GM21390 (cell line): ENCODE measurements at regions not wholly inside any gene's neighbourhood (a gene's known extent, or its start where the extent isn't known, plus 50 kb on each side); places are given as distances from the start of the nearest gene placed in this dataset.

Experiments used
- ATAC-seq: cut with Tn5 transposase; IDR thresholded peaks from one replicate; pipeline ENCODE4 v1.9.1; 2021; ENCODE audit not compliant: unreplicated experiment

DNA sequence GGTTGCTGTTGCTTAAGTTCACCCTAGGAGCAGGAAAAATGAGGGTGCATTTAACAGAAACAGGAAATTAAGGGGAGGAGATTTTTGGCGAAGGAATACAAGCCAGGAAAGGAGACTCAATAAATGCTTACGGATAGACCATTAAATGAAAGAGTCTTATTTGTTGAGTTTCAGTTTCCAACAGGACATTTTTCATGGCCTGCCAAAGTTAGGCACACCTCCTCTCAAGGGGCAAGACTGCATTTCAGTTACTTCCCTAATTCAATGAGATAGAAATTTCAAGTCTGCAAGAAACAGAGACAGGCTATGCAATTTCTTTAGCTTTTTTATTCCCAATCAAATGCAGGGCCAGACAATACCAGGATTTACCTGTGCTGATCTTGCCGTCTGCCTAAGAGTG lies 394.7 kb upstream of the KLHL29 start:
- ATAC-seq: no peak

DNA sequence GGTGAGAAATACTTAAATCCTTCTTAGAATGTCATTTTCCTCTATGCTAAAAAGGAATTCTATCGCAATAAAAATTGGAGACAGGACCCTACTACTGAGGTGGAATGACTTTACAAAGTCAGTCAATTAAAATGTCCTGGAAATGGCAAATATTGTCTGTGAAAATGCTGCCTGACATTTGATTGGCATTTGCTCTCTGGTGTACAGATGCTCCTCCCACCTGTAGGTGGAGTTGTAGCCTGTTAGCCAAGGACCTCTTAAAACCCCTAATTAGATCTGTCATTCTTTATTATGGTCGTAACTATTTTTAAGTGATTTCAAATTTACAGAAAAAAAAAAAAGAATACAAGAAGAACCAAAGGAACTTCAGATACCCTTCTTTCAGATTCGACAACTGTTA lies 393.1 kb upstream of the KLHL29 start:
- no peak for ATAC-seq

DNA sequence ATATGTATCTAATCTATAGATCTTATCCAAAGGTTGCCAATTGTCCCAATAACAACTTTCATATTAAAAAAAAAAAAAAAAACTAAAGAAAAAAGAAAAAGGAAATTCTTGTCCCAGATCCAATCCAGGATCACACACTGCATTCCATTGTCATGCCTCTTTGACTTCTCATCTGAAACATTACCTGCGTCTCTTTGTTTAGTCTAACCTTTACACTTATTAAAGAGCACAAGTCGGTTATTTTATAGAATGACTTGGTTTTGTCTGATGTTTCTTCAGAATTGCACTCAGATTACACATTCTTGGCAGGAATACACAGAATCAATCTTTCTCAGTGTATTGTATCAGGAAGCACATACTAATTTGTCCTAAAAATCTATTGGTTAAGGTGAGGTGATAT lies 392.5 kb upstream of the KLHL29 start:
- ATAC-seq: no peak

DNA sequence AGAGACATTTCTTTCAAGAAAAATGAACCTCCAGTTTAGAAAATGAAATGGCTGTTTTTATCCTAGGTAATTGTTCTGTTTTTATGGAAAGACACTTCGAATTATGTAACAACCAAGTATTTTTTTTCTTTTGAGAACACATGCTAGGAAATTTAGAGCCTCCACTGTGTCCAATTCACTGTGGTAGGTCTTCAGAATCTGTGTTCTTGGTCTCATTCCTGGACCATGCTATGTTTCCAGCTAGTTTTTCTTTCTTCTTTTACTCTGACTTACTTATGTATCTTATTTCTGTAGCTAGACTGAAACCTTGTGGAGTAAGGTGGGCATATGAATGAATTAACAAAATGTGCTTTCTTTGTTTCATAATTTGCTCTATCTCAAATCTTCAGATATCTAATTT lies 391.7 kb upstream of the KLHL29 start:
- no peak for ATAC-seq

DNA sequence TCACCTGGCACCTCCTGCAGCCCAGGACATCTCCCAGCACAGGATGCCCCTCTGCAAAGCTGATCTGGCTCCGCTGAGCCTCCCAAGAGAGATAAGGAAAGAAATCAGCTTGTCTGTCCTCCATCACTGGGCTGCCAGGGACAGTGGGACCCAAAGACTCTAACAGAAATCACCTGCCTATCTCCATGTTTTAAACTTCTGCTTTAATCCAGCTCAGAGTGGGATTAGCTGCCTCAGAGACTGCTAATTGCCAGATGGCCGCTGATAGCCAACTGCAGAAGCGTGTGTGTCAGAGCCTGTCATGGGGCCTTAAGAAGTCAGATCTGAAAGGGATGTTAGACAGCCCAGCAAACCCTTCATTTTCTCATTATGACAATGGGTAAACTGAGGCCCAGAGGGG lies 389.4 kb upstream of the KLHL29 start:
- no peak for ATAC-seq

DNA sequence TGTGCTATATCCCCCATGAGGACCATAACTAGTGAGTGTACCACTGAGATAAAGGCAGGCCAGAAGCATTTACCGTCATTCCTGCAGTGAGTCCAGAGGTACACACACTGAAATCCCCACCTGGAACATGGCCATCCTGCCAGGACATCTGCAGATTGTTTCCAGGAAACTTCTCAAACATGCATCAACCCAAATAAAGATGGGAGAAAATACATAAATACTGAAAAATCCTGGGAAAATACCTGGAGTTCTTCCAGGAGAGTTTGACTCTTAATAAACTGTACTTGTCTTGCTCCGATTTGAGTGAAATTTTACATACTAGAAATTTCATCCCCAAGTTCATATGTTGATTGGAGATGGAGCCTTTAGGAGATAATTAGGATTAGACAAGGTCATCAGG lies 388.1 kb upstream of the KLHL29 start:
- no peak for ATAC-seq

DNA sequence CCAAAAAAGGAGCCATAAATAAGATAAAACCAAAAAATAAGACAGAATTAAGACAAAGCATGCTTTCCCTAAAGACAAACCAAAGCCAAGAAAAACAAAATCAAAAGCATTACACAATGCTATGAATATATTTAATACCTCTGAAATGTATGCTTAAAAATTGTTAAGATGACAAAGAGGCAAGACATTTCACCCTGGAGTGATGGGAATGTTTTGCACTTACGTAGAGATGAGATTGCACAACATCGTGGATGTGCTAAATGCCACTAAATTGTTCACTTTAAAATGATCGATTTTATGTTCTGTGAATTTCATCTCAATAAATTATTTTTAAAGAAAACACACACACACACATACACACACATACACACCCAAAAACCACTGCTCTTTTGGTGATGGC lies 386.6 kb upstream of the KLHL29 start:
- no peak for ATAC-seq

DNA sequence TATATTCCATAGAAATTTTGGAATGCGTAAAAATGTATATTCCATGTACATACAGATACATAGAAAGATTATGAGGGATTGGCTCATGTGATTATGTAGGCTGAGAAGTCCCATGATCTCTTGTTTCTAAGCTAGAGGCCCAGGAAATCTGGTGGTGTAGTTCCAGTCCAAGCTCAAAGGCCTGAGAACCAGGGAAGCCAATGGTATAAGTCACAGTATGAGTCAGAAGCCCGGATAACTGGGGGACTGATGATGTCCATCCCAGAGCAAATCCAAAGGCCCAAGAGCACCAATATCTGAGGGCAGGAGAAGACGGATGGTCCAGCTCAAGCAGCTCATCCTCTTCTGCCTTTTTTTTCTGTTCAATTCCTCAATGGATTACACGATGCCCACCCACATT lies 385.0 kb upstream of the KLHL29 start:
- no peak for ATAC-seq

DNA sequence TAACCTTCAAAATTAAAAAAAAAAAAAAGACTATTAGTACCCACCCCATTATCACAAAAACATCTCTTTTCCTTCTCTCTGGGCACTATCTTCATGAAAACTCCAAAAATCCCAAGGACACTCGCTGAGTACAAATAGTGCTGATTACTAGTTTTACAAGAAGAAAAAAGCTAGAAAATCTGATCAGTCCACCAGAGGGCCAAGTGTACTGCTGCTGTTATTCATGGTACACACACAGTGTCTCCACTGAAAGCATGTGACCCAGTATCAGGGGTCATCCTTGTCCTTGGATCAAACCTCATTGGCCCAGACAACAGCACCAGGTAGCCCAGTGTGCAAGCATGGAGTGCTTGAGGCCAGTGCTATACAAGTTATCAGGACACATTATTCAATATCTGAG lies 382.7 kb upstream of the KLHL29 start:
- no peak for ATAC-seq

DNA sequence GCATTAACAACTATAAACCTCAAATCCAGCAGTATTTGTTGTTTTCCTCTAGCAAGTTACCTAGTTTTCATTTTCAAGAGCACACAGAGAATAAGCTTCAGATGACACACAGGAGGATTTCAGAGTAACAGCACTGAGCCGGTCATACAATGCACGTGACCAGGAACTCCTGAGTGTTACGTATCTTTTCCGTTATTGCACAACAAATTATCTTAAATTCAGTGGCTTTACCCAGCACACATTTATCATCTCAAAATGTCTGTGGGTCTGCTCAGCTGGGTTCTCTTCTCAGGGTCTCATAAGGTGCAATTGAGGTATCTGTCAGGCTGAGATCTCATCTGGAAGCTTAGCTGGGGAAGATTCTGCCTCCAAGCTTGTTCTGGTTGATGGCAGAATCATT lies 379.5 kb upstream of the KLHL29 start:
- no peak for ATAC-seq

DNA sequence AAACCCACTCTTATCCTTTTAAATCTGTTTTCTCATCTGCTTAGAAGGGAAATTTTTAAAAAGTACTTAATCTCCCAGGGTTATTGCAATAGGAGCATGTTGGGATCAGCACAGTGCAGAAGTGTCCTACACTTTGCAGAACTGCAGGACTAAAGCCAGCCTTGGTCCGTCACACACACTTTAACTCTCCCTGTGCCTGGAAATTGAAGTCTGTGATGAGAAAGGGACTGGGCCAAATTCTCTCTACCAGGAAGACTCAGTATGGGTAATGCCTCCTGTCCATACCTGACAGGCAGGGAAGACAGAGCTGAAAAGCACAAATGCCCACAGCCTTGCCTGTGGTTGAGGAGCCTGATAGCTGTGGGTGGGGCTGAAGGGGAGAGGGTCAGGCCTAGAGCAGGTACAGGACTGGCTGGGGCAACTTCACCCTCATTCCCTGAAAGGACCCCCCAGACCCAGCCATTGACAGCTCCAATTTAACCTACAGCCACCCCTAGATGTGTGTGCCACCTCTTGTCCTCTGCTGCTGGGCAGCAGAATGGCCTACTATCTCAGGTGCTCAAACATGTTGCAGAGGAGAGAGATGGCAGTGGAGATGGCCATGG lies 377.2 kb upstream of the KLHL29 start:
- no peak for ATAC-seq

DNA sequence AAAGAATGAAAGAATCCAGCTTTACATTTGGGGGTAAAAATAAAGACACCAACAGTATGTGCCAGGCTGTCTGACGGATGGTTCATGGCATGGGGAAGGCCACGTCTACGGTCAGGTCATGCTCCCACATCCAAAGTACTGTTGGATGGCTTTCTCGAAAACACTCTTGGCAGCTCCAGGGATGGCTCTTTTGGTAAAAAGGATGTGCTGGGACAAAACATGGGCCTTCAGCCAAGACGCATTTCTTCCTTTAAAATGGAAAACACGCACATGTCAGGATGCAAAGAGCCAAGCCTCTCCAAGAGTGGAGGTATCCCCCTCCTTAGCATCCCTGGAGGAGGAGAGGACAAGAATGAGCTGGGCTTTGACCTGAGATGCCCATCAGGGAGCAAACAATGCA lies 376.5 kb upstream of the KLHL29 start:
- no peak for ATAC-seq

DNA sequence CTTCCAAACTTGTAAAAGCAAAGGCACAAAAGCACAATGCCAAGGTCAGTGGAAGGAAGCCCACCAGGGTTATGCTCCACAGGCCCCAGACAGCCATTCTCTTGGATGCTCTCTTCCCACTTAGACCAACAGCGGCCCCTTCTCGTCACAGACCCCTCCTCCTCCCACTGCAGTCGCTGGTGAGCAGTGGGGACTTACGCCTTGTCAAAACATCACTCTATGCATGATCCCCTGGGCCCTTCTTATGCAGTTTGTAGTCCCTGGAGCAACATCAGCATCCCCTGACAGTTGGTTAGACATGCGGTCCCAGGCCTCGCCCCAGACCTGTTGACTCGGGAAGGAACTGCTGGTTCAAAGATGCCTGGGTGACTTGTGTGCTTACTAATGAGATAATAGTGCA lies 376.0 kb upstream of the KLHL29 start:
- no peak for ATAC-seq

DNA sequence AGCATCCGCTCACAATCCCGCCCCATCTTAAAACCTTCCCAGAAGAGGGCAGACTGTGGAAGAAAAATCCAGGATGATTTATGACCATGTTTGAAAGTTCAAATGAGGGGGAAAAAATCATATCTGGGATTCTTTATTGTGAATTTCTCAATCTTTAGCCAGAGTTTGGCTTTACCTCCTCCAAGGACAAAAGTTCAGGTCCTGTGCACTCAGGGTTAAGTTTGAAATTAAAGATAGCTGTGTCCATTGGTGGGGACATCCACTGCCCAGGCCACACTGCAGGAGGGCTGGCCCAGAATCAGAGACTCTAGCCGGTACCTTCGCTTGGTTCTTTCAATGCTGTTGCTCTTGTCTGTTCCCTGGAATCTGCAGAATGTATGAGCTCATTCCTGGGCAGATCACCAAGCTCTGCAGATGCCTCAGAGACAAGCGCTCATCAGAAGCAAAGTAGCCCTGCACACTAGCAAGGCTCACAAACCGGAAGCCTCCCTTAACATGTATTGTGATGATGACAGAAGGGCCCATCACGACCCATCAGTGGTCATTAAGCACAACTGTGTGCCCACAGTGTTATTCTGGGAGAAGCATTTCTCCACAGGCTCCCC lies 375.3 kb upstream of the KLHL29 start:
- no peak for ATAC-seq

DNA sequence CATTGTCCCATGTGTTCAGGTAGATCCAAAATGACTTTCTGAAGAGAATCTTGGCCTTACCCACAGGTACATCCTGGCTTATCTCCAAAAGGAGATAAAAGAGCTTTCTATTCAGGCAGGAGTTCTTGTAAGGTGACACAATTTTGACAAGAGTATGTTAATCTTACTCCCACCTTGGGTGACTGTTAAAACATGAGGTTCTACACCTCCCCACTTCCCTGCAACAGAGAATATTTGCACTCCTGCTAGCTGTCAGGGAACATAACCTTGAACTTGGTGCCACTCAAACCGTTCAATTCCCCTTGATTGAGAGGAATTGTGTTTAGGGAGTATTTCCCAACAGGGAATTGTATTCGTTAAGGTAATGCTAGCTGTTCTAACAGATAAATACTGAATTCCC lies 372.5 kb upstream of the KLHL29 start:
- ATAC-seq: no peak

DNA sequence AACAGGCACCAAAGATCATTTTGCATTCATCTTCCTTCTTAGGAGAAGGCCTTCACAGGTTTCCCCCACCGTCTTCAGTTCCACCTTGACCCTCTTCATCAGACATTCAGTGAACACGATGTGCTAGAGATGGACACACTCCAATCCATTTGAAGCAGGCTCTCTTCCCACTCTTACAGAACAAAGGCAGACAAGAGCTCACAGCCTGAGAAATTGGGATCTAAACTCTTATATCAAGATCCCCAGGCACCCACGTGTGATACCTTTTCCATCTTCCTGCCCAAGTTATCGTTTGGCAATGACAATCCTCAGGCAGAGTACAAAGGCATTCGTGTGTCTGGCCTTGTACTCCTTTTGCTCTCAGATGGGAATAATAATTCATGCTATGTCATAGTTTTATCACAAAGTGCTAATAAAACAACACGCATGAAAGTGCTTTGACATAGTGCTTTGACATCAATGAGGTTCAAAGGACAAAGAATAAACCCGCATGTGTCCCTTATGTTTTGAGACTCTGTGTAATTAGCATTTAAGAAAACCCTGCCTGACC lies 369.3 kb upstream of the KLHL29 start:
- ATAC-seq: no peak

DNA sequence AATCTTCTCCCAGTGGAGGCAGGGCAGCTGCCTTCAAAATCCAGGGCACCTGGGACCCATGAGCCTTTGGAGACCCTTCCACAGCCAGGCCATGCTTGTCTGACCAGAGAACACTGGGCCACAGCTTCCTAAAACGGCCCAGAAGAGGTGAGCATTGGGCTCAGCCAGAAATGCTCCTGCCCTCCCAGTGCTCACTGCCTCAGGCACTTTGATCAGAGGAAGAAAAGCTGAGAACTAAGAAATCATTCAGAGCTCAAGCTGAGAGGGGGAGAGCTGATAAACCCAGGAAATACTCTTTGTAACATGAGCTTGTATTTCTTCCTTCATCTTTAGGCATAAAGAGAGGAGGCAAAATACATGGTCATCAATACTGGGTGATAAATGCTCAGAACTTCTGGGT lies 365.5 kb upstream of the KLHL29 start:
- ATAC-seq: no peak

DNA sequence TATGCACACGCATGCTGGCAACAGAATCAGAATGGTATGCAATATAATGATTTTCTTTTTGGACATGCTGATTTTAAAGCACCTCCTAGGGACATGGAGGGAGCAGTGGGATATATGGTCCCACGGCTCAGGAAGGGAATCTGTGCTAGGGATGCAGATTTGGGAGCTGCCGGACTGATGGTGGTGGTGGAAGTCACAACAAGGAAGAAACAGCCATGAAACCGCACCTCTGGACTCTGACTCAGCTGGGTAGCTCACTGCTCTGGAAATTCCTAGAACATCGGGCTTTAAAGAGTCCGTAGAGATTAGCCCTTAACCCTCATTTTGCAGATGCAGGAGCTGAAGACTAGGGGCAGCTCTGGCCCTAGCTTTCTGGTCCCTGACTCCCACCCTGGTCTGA lies 364.3 kb upstream of the KLHL29 start:
- no peak for ATAC-seq

DNA sequence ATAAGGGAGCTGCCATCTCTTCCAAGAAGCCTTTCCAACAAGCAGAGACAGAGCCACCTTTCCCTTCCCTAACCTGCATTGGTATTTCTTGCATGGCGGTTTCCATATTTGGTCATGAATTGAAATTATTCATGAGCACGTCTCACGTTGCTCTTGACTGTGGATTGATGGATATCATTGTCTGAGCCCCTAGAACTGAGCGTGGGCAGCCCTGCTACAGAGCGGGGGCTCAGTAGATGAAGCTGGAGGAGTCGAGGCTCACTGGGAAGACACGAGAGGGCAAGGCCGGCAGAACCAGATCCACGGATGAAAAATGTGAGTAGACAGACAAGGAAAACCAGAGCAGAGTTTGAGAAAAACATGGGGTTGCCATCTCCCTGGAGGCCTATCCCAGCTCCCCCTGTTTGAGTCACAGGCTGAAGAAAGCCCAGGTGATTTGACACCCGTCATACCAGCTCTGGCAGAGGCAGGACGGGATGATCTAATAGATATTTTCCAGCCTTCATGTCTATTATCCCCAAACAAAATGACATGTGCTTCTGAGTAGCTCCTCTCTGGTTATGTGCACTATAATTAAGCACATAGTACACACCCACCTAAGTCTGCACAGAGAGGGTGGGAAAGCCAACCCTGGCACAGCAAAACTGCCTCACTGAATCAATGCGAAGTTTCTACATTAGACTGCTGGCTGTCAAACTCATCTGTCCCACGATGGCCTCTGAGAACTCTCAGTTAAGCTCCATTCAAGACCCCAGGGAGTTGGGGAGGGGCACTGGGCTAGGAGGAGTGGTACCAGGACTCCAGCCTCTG lies 363.5 kb upstream of the KLHL29 start:
- ATAC-seq: no peak

DNA sequence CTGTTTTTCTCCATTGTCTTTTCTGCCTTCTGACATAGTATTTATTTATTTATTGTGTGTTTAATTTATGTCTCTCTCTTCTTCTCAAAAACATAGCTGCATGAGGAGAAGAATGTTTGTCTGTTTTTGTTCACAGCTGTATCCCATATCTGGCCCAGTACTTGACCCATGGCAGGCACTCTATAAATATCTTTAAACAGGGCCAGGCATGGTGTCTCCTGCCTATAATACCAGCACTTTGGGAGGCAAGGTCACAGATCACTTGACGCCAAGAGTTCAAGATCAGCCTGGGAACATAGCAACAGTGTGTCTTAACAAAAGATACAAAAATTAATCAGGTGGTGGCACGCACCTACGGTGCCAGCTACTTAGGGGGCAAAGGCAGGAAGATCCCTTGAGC lies 361.3 kb upstream of the KLHL29 start:
- no peak for ATAC-seq

DNA sequence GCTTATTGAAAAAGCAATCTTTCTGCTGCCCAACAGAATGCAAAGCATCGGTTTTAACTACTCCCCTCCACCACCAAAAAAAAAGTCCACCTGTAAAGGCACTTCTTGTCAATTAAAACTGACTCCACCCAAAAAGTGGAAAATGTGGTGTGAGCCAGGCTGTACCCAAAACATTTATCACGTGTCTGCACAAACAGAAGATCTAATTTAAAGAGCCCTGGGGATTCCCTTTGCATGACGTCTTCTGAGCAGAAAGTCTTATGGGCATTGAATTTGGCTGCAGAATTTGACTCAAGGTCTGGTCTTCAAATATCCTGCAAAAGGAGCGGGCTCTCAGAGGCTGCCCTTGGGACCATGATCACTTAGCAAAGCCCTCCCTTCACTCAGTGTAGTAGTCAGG lies 358.3 kb upstream of the KLHL29 start:
- no peak for ATAC-seq

DNA sequence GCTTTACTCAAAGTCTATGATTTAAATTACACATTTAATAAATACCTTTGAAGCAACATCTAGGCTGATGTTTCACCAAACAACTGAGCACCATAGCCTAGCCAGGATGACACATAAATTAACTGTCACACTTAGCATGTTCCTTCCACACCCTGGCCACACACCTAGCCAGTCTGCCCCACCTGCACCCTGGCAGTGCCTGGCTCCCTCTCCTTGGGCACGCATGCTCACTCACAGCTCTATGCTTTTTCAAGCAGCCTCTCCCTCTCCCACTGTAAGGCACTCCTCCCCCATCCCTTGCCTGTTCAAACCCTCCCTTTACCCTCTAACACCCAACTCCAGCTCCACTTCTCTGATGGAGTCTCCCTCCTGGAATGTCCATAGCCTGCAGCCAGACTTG lies 357.6 kb upstream of the KLHL29 start:
- no peak for ATAC-seq
